Neural progenitor cell (in vitro differentiated cells): ENCODE measurements at regions not wholly inside any gene's neighbourhood (a gene's known extent, or its start where the extent isn't known, plus 50 kb on each side); places are given as distances from the start of the nearest gene placed in this dataset.
A peak's percentile ranks its signal among the peaks of the same experiment; 100 is the strongest.

Source experiments
- DNase-seq: peaks from one replicate; pipeline ENCODE4 v3.0.0-alpha.2; 2016; ENCODE audit warnings: low spot score
- H2AFZ ChIP-seq: fragments of 200-600 bp; sonication (generic); replicated peaks from 2 replicates; pipeline ENCODE4 v1.6.1; 2016; ENCODE audit warnings: antibody characterized with exemption
- H3F3A ChIP-seq: fragments of 200-600 bp; sonication (generic); 2 replicates; pipeline ENCODE4 v1.6.1; 2016; ENCODE audit warnings: antibody characterized with exemption, low read depth
- H3K27ac ChIP-seq: fragments of 200-600 bp; sonication (generic); 2 replicates; pipeline ENCODE4 v1.5.1; 2016; ENCODE audit warnings: mild to moderate bottlenecking
- H3K27me3 ChIP-seq: fragments of 200-600 bp; sonication (generic); 2 replicates; pipeline ENCODE4 v1.6.1; 2016; ENCODE audit warnings: mild to moderate bottlenecking, moderate library complexity
- H3K36me3 ChIP-seq: fragments of 200-600 bp; sonication (generic); 2 replicates; pipeline ENCODE4 v1.5.1; 2016
- H3K4me1 ChIP-seq: fragments of 200-600 bp; sonication (generic); 2 replicates; pipeline ENCODE4 v1.6.1; 2016; ENCODE audit warnings: mixed run types
- H3K4me2 ChIP-seq: fragments of 200-600 bp; sonication (generic); 2 replicates; pipeline ENCODE4 v1.6.1; 2016
- H3K4me3 ChIP-seq: fragments of 200-600 bp; sonication (generic); 2 replicates; pipeline ENCODE4 v1.5.1; 2016
- H3K79me2 ChIP-seq: fragments of 200-600 bp; sonication (generic); 2 replicates; pipeline ENCODE4 v1.6.1; 2016; ENCODE audit warnings: low read depth
- H3K9ac ChIP-seq: fragments of 200-600 bp; sonication (generic); 2 replicates; pipeline ENCODE4 v1.6.1; 2016
- H3K9me3 ChIP-seq: fragments of 200-600 bp; sonication (generic); 2 replicates; pipeline ENCODE4 v1.5.1; 2016; ENCODE audit warnings: low read depth
- H4K20me1 ChIP-seq: fragments of 200-600 bp; sonication (generic); 2 replicates; pipeline ENCODE4 v1.6.1; 2016; ENCODE audit warnings: low read depth
- H3K27ac Mint-ChIP-seq: 3 replicates; pipeline ENCODE4 v1.8.0; 2021; ENCODE audit warnings: mixed read lengths
- H3K27me3 Mint-ChIP-seq: 2 replicates; pipeline ENCODE4 v1.8.0; 2022; ENCODE audit warnings: low read depth, mild to moderate bottlenecking, inconsistent platforms, moderate library complexity, mixed read lengths; ENCODE audit not compliant: insufficient read depth
- H3K36me3 Mint-ChIP-seq: 3 replicates; pipeline ENCODE4 v1.8.0; 2021; ENCODE audit warnings: mixed read lengths
- H3K4me1 Mint-ChIP-seq: 3 replicates; pipeline ENCODE4 v1.8.0; 2021; ENCODE audit warnings: mixed read lengths
- H3K4me3 Mint-ChIP-seq: 3 replicates; pipeline ENCODE4 v1.8.0; 2021; ENCODE audit warnings: mild to moderate bottlenecking, moderate library complexity, mixed read lengths
- H3K9me3 Mint-ChIP-seq: 3 replicates; pipeline ENCODE4 v1.8.0; 2020; ENCODE audit warnings: mixed read lengths
- EZH2 ChIP-seq: fragments of 200-600 bp; sonication (generic); IDR thresholded peaks from 2 replicates; pipeline ENCODE4 v1.6.1; 2017; ENCODE audit warnings: antibody characterized with exemption, mild to moderate bottlenecking, moderate library complexity
- EZH2phosphoT487 ChIP-seq: fragments of 200-600 bp; sonication (generic); IDR thresholded peaks from 2 replicates; pipeline ENCODE4 v1.6.1; 2017; ENCODE audit warnings: antibody characterized with exemption
- TF ChIP-seq, protein P1 (sequence below): fragments of 200-600 bp; sonication (generic); IDR thresholded peaks from 2 replicates; pipeline ENCODE4 v1.5.1; 2017; ENCODE audit warnings: antibody characterized with exemption, mild to moderate bottlenecking

DNA sequence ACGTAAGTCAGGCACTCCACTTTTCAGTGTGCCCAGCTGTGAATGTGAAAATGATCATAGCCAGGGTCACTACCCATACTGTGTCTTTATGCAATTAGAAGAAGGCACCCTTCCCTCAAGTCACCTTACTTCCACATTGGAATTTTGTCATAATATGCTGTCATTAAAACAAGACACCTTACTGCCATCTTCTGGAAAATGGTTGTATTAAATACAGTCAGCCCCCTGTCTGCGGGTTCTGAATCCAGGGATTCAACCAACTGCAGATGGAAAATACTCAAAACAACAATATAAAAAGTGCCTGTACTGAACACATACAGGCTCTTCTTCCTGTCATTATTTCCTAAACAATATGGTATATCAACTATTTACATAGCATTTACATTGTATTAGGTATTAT is 70.2 kb upstream of the TBX5 start:
- H3K4me3 Mint-ChIP-seq, result no peak overlapping the region
- no peaks in the 10 kb centered on the region for H3K79me2 ChIP-seq
- no peak overlapping the region for H3K4me2 ChIP-seq
- no peaks in the 10 kb centered on the region for H3F3A ChIP-seq
- H4K20me1 ChIP-seq, result peaks cover 32% of the 10 kb centered on the region
- H3K36me3 Mint-ChIP-seq, result no peaks in the 10 kb centered on the region
- H3K4me3 ChIP-seq, result no peak overlapping the region
- H3K36me3 ChIP-seq, result no peaks in the 10 kb centered on the region
- peaks cover 47% of the 10 kb centered on the region for H3K27me3 Mint-ChIP-seq
- H2AFZ ChIP-seq, result no peak overlapping the region
- peaks cover 14% of the 10 kb centered on the region for H3K4me1 ChIP-seq
- H3K9me3 ChIP-seq, result no peaks in the 10 kb centered on the region
- H3K27ac ChIP-seq, result no peak overlapping the region
- H3K4me1 Mint-ChIP-seq, result peaks cover 2% of the 10 kb centered on the region
- no peak overlapping the region for H3K9ac ChIP-seq
- no peaks in the 10 kb centered on the region for H3K9me3 Mint-ChIP-seq
- H3K27me3 ChIP-seq, result peaks cover 99% of the 10 kb centered on the region
- DNase-seq, result peak; percentile 37
- TF ChIP-seq EZH2phosphoT487 (no peak), EZH2 (no peak)
- TF ChIP-seq, protein P1, sequence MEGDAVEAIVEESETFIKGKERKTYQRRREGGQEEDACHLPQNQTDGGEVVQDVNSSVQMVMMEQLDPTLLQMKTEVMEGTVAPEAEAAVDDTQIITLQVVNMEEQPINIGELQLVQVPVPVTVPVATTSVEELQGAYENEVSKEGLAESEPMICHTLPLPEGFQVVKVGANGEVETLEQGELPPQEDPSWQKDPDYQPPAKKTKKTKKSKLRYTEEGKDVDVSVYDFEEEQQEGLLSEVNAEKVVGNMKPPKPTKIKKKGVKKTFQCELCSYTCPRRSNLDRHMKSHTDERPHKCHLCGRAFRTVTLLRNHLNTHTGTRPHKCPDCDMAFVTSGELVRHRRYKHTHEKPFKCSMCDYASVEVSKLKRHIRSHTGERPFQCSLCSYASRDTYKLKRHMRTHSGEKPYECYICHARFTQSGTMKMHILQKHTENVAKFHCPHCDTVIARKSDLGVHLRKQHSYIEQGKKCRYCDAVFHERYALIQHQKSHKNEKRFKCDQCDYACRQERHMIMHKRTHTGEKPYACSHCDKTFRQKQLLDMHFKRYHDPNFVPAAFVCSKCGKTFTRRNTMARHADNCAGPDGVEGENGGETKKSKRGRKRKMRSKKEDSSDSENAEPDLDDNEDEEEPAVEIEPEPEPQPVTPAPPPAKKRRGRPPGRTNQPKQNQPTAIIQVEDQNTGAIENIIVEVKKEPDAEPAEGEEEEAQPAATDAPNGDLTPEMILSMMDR, result peak; percentile 48
- H3K27ac Mint-ChIP-seq, result no peak overlapping the region

DNA sequence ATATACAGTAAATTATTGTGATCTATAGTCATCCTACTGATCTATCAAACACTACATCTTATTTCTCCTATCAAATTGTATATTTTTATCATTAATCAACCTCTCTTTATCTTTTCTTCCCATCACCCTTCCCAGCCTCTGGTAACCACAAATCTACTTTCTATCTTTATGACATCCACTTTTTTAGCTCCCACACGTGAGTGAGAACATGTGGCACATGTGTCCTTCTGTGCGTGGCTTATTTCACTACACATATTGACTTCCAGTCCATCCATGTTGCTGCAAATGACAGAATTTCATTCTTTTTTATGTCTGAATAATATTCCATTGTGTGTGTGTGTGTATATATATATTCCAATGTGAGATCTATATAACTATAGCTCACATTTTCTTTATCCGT is 67.8 kb upstream of the TBX5 start:
- Histone ChIP-seq H3F3A (no peaks in the 10 kb centered on the region), H3K79me2 (no peaks in the 10 kb centered on the region), H3K4me3 (no peak overlapping the region), H2AFZ (no peak overlapping the region), H3K9ac (no peak overlapping the region), H3K4me2 (no peak overlapping the region), H3K27ac (no peak overlapping the region), H3K36me3 (no peaks in the 10 kb centered on the region), H3K9me3 (no peaks in the 10 kb centered on the region), H4K20me1 (peaks cover 8% of the 10 kb centered on the region), H3K27me3 (peaks cover 99% of the 10 kb centered on the region), H3K4me1 (no peaks in the 10 kb centered on the region)
- DNase-seq, result no peak
- Mint-ChIP-seq H3K4me3 (no peak overlapping the region), H3K9me3 (no peaks in the 10 kb centered on the region), H3K27me3 (peaks cover 26% of the 10 kb centered on the region), H3K27ac (no peak overlapping the region), H3K36me3 (no peaks in the 10 kb centered on the region), H3K4me1 (no peaks in the 10 kb centered on the region)
- TF ChIP-seq EZH2phosphoT487, result no peak
- TF ChIP-seq, protein P1, result no peak
- no peak for TF ChIP-seq EZH2

DNA sequence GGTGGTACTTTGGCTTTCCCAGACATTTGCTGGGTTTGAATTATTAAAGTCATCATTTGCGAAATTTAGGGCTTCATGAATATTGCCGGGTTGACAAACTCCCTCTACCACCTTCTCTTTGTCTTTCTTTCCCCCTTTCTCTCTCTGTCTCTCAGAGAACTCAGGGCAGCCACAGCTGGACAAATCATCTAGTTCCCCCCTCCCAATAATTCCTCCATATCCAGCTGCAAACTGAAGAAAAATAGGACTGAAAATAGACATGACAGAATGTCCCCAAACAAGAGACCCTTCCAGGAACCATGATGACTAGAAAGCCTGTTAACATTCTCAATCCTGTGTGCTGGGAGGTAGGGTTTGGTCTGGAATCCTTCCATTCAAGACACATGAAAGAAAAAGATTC is 67.1 kb upstream of the TBX5 start:
- Histone ChIP-seq H3K9me3 (no peaks in the 10 kb centered on the region), H3K4me3 (no peak overlapping the region), H4K20me1 (peaks cover 3% of the 10 kb centered on the region), H3K36me3 (no peaks in the 10 kb centered on the region), H3K9ac (no peak overlapping the region), H3F3A (no peaks in the 10 kb centered on the region), H3K79me2 (no peaks in the 10 kb centered on the region), H3K27me3 (peaks cover 99% of the 10 kb centered on the region), H3K4me2 (no peak overlapping the region), H3K4me1 (no peaks in the 10 kb centered on the region), H2AFZ (no peak overlapping the region), H3K27ac (no peak overlapping the region)
- Mint-ChIP-seq H3K4me1 (no peaks in the 10 kb centered on the region), H3K27ac (no peak overlapping the region), H3K4me3 (no peak overlapping the region), H3K36me3 (no peaks in the 10 kb centered on the region), H3K27me3 (peaks cover 23% of the 10 kb centered on the region), H3K9me3 (no peaks in the 10 kb centered on the region)
- no peak for TF ChIP-seq EZH2phosphoT487
- no peak for TF ChIP-seq EZH2
- TF ChIP-seq, protein P1, result no peak
- no peak for DNase-seq
